B cell (primary cell): ENCODE measurements at regions not wholly inside any gene's neighbourhood (a gene's known extent, or its start where the extent isn't known, plus 50 kb on each side); places are given as distances from the start of the nearest gene placed in this dataset.

Experiments
- EZH2 ChIP-seq: IDR thresholded peaks from 2 replicates; pipeline ENCODE4 v1.6.1; 2012; ENCODE audit warnings: borderline replicate concordance, low read depth, mild to moderate bottlenecking, moderate library complexity, low read length; ENCODE audit not compliant: insufficient read depth, poor library complexity, severe bottlenecking
- TF ChIP-seq, protein P1 (sequence below): fragments of 200-600 bp; IDR thresholded peaks from one replicate; pipeline ENCODE4 v1.8.0; 2022; ENCODE audit warnings: antibody characterized with exemption, mild to moderate bottlenecking

DNA sequence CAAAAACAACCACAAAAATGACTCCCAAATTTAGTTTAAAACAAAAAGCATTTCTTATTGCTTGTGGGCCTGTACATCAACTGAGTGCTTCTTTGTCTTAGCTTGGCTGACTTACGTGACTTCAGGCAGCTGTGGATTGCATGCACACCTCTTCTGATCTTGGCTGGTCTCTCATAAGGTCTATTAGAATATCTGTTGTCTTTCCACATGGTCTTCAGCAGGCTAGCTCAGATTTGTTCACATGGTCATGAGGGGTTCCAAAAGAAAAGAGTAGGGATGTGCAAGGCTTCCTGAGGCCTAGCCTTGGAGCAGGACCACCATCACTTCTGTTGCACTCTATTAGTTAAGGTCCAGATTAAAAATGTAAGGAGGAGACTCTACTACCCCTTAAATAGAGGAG is 120.1 kb downstream of the LRRC70 start:
- TF ChIP-seq EZH2 = no peak
- TF ChIP-seq, protein P1, sequence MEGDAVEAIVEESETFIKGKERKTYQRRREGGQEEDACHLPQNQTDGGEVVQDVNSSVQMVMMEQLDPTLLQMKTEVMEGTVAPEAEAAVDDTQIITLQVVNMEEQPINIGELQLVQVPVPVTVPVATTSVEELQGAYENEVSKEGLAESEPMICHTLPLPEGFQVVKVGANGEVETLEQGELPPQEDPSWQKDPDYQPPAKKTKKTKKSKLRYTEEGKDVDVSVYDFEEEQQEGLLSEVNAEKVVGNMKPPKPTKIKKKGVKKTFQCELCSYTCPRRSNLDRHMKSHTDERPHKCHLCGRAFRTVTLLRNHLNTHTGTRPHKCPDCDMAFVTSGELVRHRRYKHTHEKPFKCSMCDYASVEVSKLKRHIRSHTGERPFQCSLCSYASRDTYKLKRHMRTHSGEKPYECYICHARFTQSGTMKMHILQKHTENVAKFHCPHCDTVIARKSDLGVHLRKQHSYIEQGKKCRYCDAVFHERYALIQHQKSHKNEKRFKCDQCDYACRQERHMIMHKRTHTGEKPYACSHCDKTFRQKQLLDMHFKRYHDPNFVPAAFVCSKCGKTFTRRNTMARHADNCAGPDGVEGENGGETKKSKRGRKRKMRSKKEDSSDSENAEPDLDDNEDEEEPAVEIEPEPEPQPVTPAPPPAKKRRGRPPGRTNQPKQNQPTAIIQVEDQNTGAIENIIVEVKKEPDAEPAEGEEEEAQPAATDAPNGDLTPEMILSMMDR = no peak
